ENCODE measurements at regions not wholly inside any gene's neighbourhood (a gene's known extent, or its start where the extent isn't known, plus 50 kb on each side); places are given as distances from the start of the nearest gene placed in this dataset.
A peak's percentile ranks its signal among the peaks of the same experiment; 100 is the strongest.

GRCh38 chr22:27637604-27638003 lies 164.0 kb downstream of the MN1 start:
- H2BK120ac ChIP-seq (replicated peaks; ENCODE audit: low read depth, low read length), result no peak overlapping the region

More at GRCh38 chr22:27637604-27638003, 164.0 kb downstream of the MN1 start:
- WGBS, 2 experiments (ENCODE audit: extremely low coverage in 1 of 2, insufficient coverage in 1 of 2, insufficient read length in 1 of 2, insufficient replicate concordance in 2 of 2, low coverage in 1 of 2, low lambda C conversion rate in 2 of 2, missing lambda C conversion rate in 1 of 2), result 94% methylated on average over 3 of the region's 3 CpGs; no CpG with 5 or more reads in 1 of the 2 experiments
- H2AK5ac ChIP-seq (ENCODE audit: low read depth, low read length), result no peak overlapping the region
- H3K36me3 ChIP-seq (ENCODE audit: control insufficient read depth in 2 of 4, insufficient read depth in 4 of 4, low read length in 3 of 4), result no peaks in the 10 kb centered on the region
- peaks cover 15 to 42% (median 26%) of the 10 kb centered on the region in 4 experiments for H3K4me1 ChIP-seq (replicated peaks in 1 of 4; ENCODE audit: control insufficient read depth in 3 of 4, insufficient read depth in 4 of 4, low read length in 3 of 4)
- H3K79me2 ChIP-seq (ENCODE audit: control insufficient read depth in 1 of 2, insufficient read depth in 2 of 2, low read length in 2 of 2), result no peaks in the 10 kb centered on the region
- FAIRE-seq (no peak), DNase-seq (ENCODE audit: low read depth in 1 of 2, low spot score in 2 of 2) (no peak)
- ChIA-PET CTCF (ENCODE audit: partially characterized antibody) (interaction anchor here (1.1 to 1.4 kb wide), 2 partner anchors 32 to 233 kb away, joined by 3 read pairs; no protein-coding TSS in a partner anchor), POLR2A (ENCODE audit: partially characterized antibody) (interaction anchor here (1.2 to 1.5 kb wide), 3 partner anchors 27 to 33 kb away, joined by 3 to 4 read pairs (median 3); no protein-coding TSS in a partner anchor)
- no peak overlapping the region; a peak in 1 of 4 replicates for H3K4me2 ChIP-seq (ENCODE audit: insufficient read depth in 1 of 2, low read depth in 2 of 2, low read length in 2 of 2)
- H3K9ac ChIP-seq (replicated peaks in 1 of 4; ENCODE audit: extremely low read depth in 1 of 4, low read depth in 3 of 4, low read length in 3 of 4), result no peak overlapping the region
- no peak overlapping the region for H3K14ac ChIP-seq (ENCODE audit: insufficient read length)
- no peak overlapping the region for H2AFZ ChIP-seq (ENCODE audit: low read length)
- H3K79me1 ChIP-seq (ENCODE audit: low read depth, low read length), result no peaks in the 10 kb centered on the region
- H3K9me3 ChIP-seq (ENCODE audit: insufficient read depth in 2 of 2, low read depth in 1 of 2, low read length in 1 of 2), result no peaks in the 10 kb centered on the region
- H4K20me1 ChIP-seq (replicated peaks in 1 of 2; ENCODE audit: control insufficient read depth in 1 of 2, insufficient read depth in 2 of 2, low read length in 2 of 2), result no peaks in the 10 kb centered on the region
- peaks cover 0 to 2% (median under 1%) of the 10 kb centered on the region in 4 experiments; a peak in 2 of 7 replicates for H3K27me3 ChIP-seq (replicated peaks in 1 of 4; ENCODE audit: control insufficient read depth in 3 of 4, extremely low read depth in 1 of 4, insufficient read depth in 3 of 4, low read length in 3 of 4)
- no peak for TF ChIP-seq RAD21 (IDR thresholded peaks at IDR 0.05 in 1 of 2, conservative IDR thresholded peaks at IDR 0.05 in 1 of 2; ENCODE audit: low read depth in 2 of 2, low read length in 2 of 2)
- TF ChIP-seq ZNF274 (IDR thresholded peaks at IDR 0.05; ENCODE audit: borderline replicate concordance, extremely low read depth, low read length), result no peak
- no peak for TF ChIP-seq SIRT6 (IDR thresholded peaks at IDR 0.05; ENCODE audit: low read length)
- no peak for TF ChIP-seq SIN3A (conservative IDR thresholded peaks at IDR 0.05 in 1 of 2, IDR thresholded peaks at IDR 0.05 in 1 of 2; ENCODE audit: low read depth in 1 of 2, low read length in 2 of 2)
- TF ChIP-seq, protein P1, sequence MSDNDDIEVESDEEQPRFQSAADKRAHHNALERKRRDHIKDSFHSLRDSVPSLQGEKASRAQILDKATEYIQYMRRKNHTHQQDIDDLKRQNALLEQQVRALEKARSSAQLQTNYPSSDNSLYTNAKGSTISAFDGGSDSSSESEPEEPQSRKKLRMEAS (IDR thresholded peaks at IDR 0.05), result no peak
- no peak for TF ChIP-seq CTBP2 (IDR thresholded peaks at IDR 0.05; ENCODE audit: borderline replicate concordance, insufficient read depth, insufficient read length, low read length)
- TF ChIP-seq HDAC6 (IDR thresholded peaks at IDR 0.05; ENCODE audit: low read depth, low read length), result no peak
- no peak overlapping the region for H3K23ac ChIP-seq (ENCODE audit: insufficient read length)
- H3K4ac ChIP-seq (replicated peaks; ENCODE audit: insufficient read length, low read depth, low read length), result no peak overlapping the region
- H4K8ac ChIP-seq (ENCODE audit: extremely low read depth, insufficient read depth, low read length), result no peak overlapping the region
- no peak overlapping the region for H4K91ac ChIP-seq (replicated peaks; ENCODE audit: insufficient read length, low read length)
- H2BK12ac ChIP-seq (ENCODE audit: low read depth, low read length), result no peak overlapping the region; the same call in 1 of the 2 replicates
- peak overlapping the region; percentile 19; the same call in 1 of the 2 replicates for H2BK15ac ChIP-seq (ENCODE audit: low read length)
- no peak overlapping the region for H4K5ac ChIP-seq (ENCODE audit: insufficient read length, low read depth, low read length)
- H2BK5ac ChIP-seq (ENCODE audit: low read depth, low read length), result no peak overlapping the region
- no peak overlapping the region for H3K4me3 ChIP-seq (ENCODE audit: extremely low read depth in 1 of 4, insufficient read depth in 2 of 4, low read depth in 3 of 4, low read length in 4 of 4)
- no peak overlapping the region for H3K27ac ChIP-seq (ENCODE audit: low read depth, low read length)
- no peaks in the 10 kb centered on the region for H3K23me2 ChIP-seq (ENCODE audit: low read depth, low read length)
- H3K18ac ChIP-seq (ENCODE audit: extremely low read depth, low read length), result 0 out of 2 replicates have a peak overlapping the region, but pooled peaks have one; percentile 1
- H3K56ac ChIP-seq (replicated peaks; ENCODE audit: insufficient read length, low read depth, low read length), result no peak overlapping the region
- 0 out of 2 replicates have a peak overlapping the region, but pooled peaks have one; percentile 73 for H2BK20ac ChIP-seq (ENCODE audit: low read length)

All from H1 (cell line).